HG02678 (cell line): ENCODE measurements at regions not wholly inside any gene's neighbourhood (a gene's known extent, or its start where the extent isn't known, plus 50 kb on each side); places are given as distances from the start of the nearest gene placed in this dataset.
"Not testable (repeated sequence)": the region's sequence is repeated elsewhere in the genome, so short reads cannot be mapped to it uniquely, and the experiment has no call there.

Experiments used
- ATAC-seq: cut with Tn5 transposase; IDR thresholded peaks from one replicate; pipeline ENCODE4 v1.9.1; 2021; ENCODE audit warnings: mild to moderate bottlenecking, moderate library complexity; ENCODE audit not compliant: unreplicated experiment

GRCh38 chr21:21996891-21997290 is 998.7 kb downstream of the NCAM2 start:
- ATAC-seq: no peak

GRCh38 chr21:21997390-21998333 is 999.5 kb downstream of the NCAM2 start:
- ATAC-seq: no peak

- ATAC-seq: no peak
Measured at GRCh38 chr21:22019766-22020165, 1021.6 kb downstream of the NCAM2 start.

GRCh38 chr21:22020221-22020620 is 1022.0 kb downstream of the NCAM2 start:
- no peak for ATAC-seq

- not testable (repeated sequence) for ATAC-seq
Measured at GRCh38 chr21:22023896-22024295, 1025.7 kb downstream of the NCAM2 start.

GRCh38 chr21:22044431-22044830 is 1046.2 kb downstream of the NCAM2 start:
- ATAC-seq: no peak

- no peak for ATAC-seq
Measured at GRCh38 chr21:22046576-22046975, 1048.4 kb downstream of the NCAM2 start.

- no peak for ATAC-seq
Measured at GRCh38 chr21:22056904-22057303, 1058.7 kb downstream of the NCAM2 start.

GRCh38 chr21:22062472-22063139 is 1064.4 kb downstream of the NCAM2 start:
- ATAC-seq: no peak

- ATAC-seq: no peak
Measured at GRCh38 chr21:22063140-22063539, 1064.9 kb downstream of the NCAM2 start.

- no peak for ATAC-seq
Measured at GRCh38 chr21:22076471-22076870, 1078.3 kb downstream of the NCAM2 start.

- ATAC-seq: peak; percentile 48
Measured at GRCh38 chr21:22083899-22084298, 1085.7 kb downstream of the NCAM2 start.

GRCh38 chr21:22096314-22096713 is 1098.1 kb downstream of the NCAM2 start:
- ATAC-seq: no peak

GRCh38 chr21:22106720-22107410 is 1108.7 kb downstream of the NCAM2 start:
- ATAC-seq: no peak

GRCh38 chr21:22115746-22116145 is 1117.5 kb downstream of the NCAM2 start:
- ATAC-seq: no peak

- no peak for ATAC-seq
Measured at GRCh38 chr21:22120616-22121266, 1122.5 kb downstream of the NCAM2 start.

- ATAC-seq: no peak
Measured at GRCh38 chr21:22125581-22125980, 1127.4 kb downstream of the NCAM2 start.

GRCh38 chr21:22128671-22129070 is 1130.5 kb downstream of the NCAM2 start:
- ATAC-seq: no peak

- ATAC-seq: no peak
Measured at GRCh38 chr21:22132358-22133071, 1134.3 kb downstream of the NCAM2 start.

- ATAC-seq: no peak
Measured at GRCh38 chr21:22136740-22137139, 1138.5 kb downstream of the NCAM2 start.
